Activated naive CD8-positive, alpha-beta T cell treated with anti-CD3 and anti-CD28 coated beads, Interleukin-2, amount 10 ng/mL, durations not matched to agents 7 days and 5 days (primary cell): ENCODE measurements at regions not wholly inside any gene's neighbourhood (a gene's known extent, or its start where the extent isn't known, plus 50 kb on each side); places are given as distances from the start of the nearest gene placed in this dataset.

ENCODE experiments used
- ATAC-seq: fragments of 150-1000 bp; cut with Tn5 transposase; one replicate; pipeline ENCODE4 v1.10.0; 2021; ENCODE audit warnings: low read depth, moderate library complexity
- POLR2A ChIA-PET: fragments of 350-600 bp; sonication (Branson Sonifier 250); formaldehyde crosslinking; loops from one replicate; lab custom pipeline; 2021; ENCODE audit warnings: antibody characterized with exemption; lab: Charles Lee
- DNase-seq: peaks from one replicate; pipeline ENCODE4 v3.0.0; 2021
- H3K27ac Mint-ChIP-seq: one replicate; pipeline ENCODE4 v1.8.0; 2022; ENCODE audit warnings: mild to moderate bottlenecking, mixed read lengths
- H3K27me3 Mint-ChIP-seq: one replicate; pipeline ENCODE4 v1.8.0; 2022; ENCODE audit warnings: mild to moderate bottlenecking, moderate library complexity, mixed read lengths
- H3K36me3 Mint-ChIP-seq: one replicate; pipeline ENCODE4 v1.8.0; 2021; ENCODE audit warnings: mild to moderate bottlenecking, mixed read lengths
- H3K4me1 Mint-ChIP-seq: one replicate; pipeline ENCODE4 v1.8.0; 2021; ENCODE audit warnings: mixed read lengths
- H3K4me3 Mint-ChIP-seq: one replicate; pipeline ENCODE4 v1.8.0; 2022; ENCODE audit warnings: mild to moderate bottlenecking, moderate library complexity, mixed read lengths
- H3K9me3 Mint-ChIP-seq: one replicate; pipeline ENCODE4 v1.8.0; 2021; ENCODE audit warnings: mixed read lengths

DNA sequence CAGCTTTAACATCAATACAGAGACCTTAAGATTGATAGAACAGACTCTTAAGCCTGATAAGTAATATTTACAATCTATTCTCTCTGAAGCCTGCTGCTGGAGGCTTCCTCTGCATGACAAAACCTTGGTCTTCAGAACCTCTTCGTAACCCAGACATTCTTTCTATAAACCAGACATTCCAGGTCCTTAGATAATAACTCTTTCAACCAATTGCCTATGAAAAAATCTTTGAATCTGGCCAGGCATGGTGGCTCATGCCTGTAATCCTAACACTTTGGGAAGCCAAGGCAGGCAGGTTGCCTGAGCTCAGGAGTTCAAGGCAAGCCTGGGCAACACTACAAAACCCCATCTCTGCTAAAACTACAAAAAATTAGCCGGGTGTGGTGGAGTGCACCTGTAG, 327.8 kb downstream of the ENC1 start:
- Mint-ChIP-seq H3K4me1 (no peaks in the 10 kb centered on the region), H3K4me3 (no peak overlapping the region), H3K36me3 (no peaks in the 10 kb centered on the region), H3K27me3 (peaks cover 5% of the 10 kb centered on the region), H3K9me3 (peaks cover 2% of the 10 kb centered on the region), H3K27ac (no peak overlapping the region)
- POLR2A ChIA-PET: no interaction called here
- ATAC-seq (no peak), DNase-seq (no peak)

DNA sequence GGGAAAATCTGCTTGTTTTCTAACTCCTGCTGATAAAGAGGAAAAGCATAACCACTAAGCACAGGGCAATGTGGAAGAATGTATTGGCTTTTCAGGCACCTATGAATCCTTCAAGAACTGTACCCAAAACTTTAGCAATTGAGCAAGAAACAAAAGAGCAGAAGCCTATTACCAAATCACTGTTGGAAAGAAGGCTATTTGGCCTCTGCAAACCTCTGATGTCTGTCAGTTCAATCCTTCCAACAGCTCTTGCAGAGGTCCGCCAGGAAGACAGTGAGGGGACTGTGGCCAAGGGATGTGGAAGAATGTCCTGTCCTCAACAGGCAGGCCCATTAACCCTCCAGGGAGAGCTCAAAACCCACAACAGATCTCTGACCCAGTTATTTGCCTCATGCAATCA, 328.6 kb downstream of the ENC1 start:
- DNase-seq (no peak), ATAC-seq (no peak)
- Mint-ChIP-seq H3K9me3 (peaks cover 2% of the 10 kb centered on the region), H3K4me3 (no peak overlapping the region), H3K27me3 (peaks cover 5% of the 10 kb centered on the region), H3K36me3 (no peaks in the 10 kb centered on the region), H3K27ac (no peak overlapping the region), H3K4me1 (no peaks in the 10 kb centered on the region)
- POLR2A ChIA-PET: no interaction called here

DNA sequence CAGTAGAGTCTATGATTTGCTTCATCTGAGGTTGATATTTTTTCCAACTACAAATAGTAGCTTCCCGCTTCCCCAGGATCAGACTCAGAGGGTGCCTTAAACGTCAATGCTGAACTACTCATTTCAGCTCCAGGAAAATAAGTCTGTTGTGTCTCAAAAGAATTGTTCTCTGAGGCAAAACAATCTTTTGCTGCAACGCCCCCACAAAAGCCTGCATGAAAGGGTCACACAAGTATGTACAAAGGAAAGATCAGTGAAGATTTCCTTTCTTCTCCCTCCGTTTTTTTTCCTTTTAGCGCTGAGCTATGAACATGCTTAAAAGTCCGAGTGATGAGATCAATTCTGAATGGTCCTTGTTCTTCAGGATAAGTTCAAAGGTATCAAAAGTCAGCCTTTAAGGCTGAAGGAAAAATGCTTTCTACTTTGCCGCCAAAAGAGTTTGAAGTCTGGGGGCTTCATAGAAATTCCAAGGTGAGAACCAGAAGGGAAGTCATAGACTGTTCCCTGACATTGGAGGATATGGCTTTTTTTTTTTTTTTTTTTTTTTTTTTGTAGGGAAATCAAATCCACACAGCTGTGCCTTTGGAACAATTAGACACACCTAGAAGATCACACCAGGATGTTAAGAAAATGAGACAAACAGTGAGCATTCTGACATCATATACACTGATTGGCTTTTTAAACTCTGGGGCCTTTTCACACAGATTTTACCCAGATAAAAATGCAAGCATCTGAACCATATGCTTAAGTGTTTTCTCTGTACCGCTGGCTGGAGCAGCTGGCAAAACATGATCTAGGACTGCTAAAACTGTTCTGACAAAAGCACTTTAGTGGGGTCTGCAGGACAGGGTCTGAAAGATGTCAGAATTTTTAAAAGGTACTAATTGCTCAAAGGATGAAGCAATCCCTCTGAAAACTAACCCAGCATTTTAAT, 329.3 kb downstream of the ENC1 start:
- POLR2A ChIA-PET: no interaction called here
- Mint-ChIP-seq H3K36me3 (no peaks in the 10 kb centered on the region), H3K4me3 (no peak overlapping the region), H3K27ac (no peak overlapping the region), H3K27me3 (peaks cover 5% of the 10 kb centered on the region), H3K4me1 (no peaks in the 10 kb centered on the region), H3K9me3 (peaks cover 2% of the 10 kb centered on the region)
- ATAC-seq (no peak), DNase-seq (no peak)

DNA sequence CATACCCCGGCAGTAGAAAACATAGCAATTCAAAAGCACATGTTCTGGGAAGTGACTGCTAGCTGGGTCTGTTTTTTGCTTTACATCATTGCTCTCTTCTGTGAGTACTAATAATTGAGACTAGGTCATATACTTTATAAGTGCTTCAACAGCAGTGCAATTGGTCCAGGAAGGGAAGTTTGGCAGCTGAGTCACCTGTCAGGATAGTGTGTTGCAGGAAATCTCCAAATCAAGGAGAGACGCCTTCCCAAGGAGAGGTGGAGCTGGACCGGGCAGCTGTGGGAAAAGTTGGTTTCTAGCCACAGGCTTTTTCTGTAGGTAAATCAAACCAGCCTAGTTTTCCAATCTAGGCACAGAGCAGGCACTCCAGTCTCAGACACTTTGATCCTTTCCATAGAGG, 330.1 kb downstream of the ENC1 start:
- ATAC-seq (no peak), DNase-seq (no peak)
- no peaks in the 10 kb centered on the region for H3K4me1 Mint-ChIP-seq
- peaks cover 2% of the 10 kb centered on the region for H3K9me3 Mint-ChIP-seq
- H3K27me3 Mint-ChIP-seq: peaks cover 5% of the 10 kb centered on the region
- H3K36me3 Mint-ChIP-seq: no peaks in the 10 kb centered on the region
- no peak overlapping the region for H3K4me3 Mint-ChIP-seq
- POLR2A ChIA-PET: no interaction called here
- no peak overlapping the region for H3K27ac Mint-ChIP-seq

DNA sequence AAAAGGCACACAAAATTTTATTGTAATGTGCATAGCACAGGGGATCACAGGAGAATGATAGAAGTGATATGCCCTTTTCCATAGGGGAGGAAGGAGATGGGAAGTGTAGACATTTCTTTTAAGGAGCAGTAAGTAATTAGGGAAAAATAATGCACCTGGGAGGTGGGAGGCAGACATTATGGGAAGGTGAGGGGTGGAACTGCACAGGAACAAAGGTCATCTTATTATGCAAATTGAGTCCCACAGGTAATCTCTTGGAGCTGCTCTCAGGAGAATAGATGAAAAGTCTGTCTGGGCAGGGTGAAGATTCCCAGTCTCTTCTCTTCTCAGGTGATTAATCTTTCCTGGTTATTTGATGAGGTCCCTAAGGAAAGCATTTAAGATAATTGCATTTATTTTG, 331.5 kb downstream of the ENC1 start:
- ATAC-seq: no peak
- Mint-ChIP-seq H3K4me3 (no peak overlapping the region), H3K9me3 (peaks cover 2% of the 10 kb centered on the region), H3K4me1 (no peaks in the 10 kb centered on the region), H3K27me3 (peaks cover 5% of the 10 kb centered on the region), H3K36me3 (no peaks in the 10 kb centered on the region), H3K27ac (no peak overlapping the region)
- no peak for DNase-seq
- POLR2A ChIA-PET: no interaction called here

DNA sequence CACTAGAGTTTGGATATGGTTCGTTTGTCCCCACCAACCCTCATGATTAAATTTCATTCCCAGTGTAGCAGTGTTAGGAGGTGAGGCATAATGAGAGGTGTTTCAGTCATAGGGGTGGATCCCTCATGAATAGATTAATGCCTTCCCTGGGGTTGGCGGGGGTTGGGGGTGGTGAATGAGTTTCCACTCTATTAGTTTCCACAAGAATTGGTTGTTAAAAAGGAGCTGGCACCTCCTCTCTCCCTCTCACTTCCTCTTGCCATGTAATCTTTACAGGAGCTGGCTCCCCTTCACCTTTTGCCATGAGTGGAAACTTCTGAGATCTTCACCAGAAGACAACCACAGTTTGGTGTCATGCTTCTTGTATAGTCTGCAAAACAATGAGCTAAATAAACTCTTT, 333.7 kb downstream of the ENC1 start:
- H3K4me3 Mint-ChIP-seq: no peak overlapping the region
- DNase-seq (no peak), ATAC-seq (no peak)
- H3K36me3 Mint-ChIP-seq: no peaks in the 10 kb centered on the region
- peaks cover 3% of the 10 kb centered on the region for H3K27me3 Mint-ChIP-seq
- no peak overlapping the region for H3K27ac Mint-ChIP-seq
- POLR2A ChIA-PET: no interaction called here
- no peaks in the 10 kb centered on the region for H3K4me1 Mint-ChIP-seq
- no peaks in the 10 kb centered on the region for H3K9me3 Mint-ChIP-seq

DNA sequence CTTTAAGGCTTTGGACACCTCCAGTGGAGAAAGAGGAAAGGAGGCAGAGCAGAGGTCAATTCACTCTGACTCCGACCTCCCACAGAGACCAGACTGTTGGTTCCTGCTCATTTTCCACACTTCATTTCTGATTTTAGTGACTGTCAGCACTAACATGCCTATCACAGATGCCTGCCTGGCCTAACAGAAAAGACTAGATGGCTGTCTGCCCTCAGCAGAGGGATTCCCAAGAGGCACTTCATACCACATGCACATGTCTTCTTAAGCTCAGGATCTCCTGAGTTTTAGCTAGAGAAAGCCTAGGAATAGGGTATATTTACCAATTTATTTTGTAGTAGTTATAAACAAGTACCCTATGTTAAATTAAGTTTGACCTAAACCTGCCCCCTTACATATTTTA, 336.0 kb downstream of the ENC1 start:
- ATAC-seq (no peak), DNase-seq (no peak)
- Mint-ChIP-seq H3K9me3 (no peaks in the 10 kb centered on the region), H3K27ac (no peak overlapping the region), H3K4me3 (no peak overlapping the region), H3K27me3 (peaks cover 3% of the 10 kb centered on the region), H3K36me3 (no peaks in the 10 kb centered on the region), H3K4me1 (no peaks in the 10 kb centered on the region)
- POLR2A ChIA-PET: no interaction called here

DNA sequence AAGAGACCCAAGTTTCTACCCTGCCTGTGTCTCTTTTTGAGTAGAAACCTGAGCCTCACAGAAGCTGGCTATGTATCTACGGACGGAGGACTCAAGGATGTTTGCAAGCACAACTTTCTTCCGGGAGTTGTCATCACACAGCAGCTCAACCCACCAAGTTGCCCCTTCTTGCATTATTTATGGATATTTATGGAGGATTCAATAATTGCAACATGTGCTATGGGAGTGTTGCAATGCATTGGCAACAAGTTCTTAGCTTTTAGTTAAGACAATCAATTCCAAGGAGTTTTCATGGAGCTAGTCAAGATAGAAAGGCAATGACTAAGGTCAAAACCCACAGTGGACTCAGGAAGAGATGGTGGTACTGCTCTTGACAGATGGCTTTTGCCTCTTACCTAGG, 336.9 kb downstream of the ENC1 start:
- Mint-ChIP-seq H3K4me3 (no peak overlapping the region), H3K27ac (no peak overlapping the region), H3K36me3 (no peaks in the 10 kb centered on the region), H3K9me3 (no peaks in the 10 kb centered on the region), H3K27me3 (peaks cover 3% of the 10 kb centered on the region), H3K4me1 (no peaks in the 10 kb centered on the region)
- no peak for ATAC-seq
- POLR2A ChIA-PET: no interaction called here
- no peak for DNase-seq

DNA sequence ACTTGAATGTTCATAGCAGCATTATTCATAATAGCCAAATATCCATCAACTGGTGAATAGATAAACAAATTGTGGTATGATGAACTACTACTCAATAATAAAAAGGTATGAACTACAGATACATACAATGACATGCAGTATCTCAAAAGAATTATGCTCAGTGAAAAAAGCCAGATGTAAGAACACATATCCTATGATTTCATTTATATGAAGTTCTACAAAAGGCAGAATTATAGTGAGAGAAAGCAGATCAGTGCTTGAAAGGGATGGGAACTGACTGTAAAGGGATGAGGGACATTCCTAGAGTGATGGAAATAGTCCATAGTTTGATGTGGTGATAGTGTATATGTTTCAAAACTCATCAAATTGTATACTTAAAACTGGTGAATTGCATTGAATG, 339.0 kb downstream of the ENC1 start:
- H3K4me3 Mint-ChIP-seq: no peak overlapping the region
- no peaks in the 10 kb centered on the region for H3K36me3 Mint-ChIP-seq
- ATAC-seq (no peak), DNase-seq (no peak)
- POLR2A ChIA-PET: no interaction called here
- peaks cover 3% of the 10 kb centered on the region for H3K27me3 Mint-ChIP-seq
- H3K9me3 Mint-ChIP-seq: no peaks in the 10 kb centered on the region
- H3K4me1 Mint-ChIP-seq: no peaks in the 10 kb centered on the region
- no peak overlapping the region for H3K27ac Mint-ChIP-seq

DNA sequence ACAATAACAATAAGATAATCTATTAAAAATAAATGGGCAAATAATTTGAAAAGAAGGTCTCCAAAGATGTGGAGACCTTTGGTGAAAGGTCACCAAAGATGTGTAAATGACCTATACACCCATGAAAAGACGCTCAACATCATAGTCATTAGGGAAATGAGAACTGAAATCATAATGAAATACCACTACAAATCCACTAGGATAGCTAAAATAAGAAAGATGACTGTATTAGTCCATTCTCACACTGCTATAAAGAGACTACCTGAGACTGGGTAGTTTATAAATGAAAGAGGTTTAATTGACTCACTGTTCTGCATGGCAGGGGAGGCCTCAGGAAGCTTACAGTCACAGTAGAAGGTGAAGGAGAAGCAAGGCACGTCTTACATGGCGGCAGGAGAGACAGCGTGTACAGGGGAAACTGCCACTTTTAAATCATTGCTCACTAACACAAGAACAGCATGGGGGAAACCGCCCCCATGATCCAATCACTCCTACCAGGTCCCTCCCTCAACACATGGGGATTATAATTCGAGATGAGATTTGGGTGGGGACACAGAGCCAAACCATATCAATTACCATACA, 339.6 kb downstream of the ENC1 start:
- no peaks in the 10 kb centered on the region for H3K36me3 Mint-ChIP-seq
- H3K4me1 Mint-ChIP-seq: no peaks in the 10 kb centered on the region
- no peaks in the 10 kb centered on the region for H3K9me3 Mint-ChIP-seq
- ATAC-seq (no peak), DNase-seq (no peak)
- POLR2A ChIA-PET: no interaction called here
- peaks cover 3% of the 10 kb centered on the region for H3K27me3 Mint-ChIP-seq
- H3K4me3 Mint-ChIP-seq: no peak overlapping the region
- H3K27ac Mint-ChIP-seq: no peak overlapping the region

DNA sequence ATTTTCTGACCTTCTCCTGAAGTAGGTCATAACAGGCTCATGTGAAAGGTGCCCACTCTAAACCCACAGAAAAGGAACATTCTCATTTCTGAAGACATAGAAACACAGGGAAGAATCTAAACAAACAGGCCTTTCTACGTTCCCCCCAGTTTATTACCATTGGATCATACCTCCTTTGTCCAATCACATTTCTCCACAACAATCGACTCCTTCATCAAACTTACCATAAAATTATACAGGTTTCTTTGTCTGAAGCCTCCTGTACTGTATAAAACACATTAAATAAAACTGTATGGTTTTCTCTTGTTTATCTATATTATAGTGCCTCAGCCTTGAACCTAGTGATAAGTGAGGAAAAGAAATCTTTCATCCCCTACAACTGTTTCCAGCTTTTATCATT, 340.7 kb downstream of the ENC1 start:
- Mint-ChIP-seq H3K36me3 (no peaks in the 10 kb centered on the region), H3K4me3 (no peak overlapping the region), H3K9me3 (no peaks in the 10 kb centered on the region), H3K27ac (no peak overlapping the region), H3K4me1 (no peaks in the 10 kb centered on the region), H3K27me3 (peaks cover 3% of the 10 kb centered on the region)
- DNase-seq: no peak
- POLR2A ChIA-PET: no interaction called here
- ATAC-seq: no peak

DNA sequence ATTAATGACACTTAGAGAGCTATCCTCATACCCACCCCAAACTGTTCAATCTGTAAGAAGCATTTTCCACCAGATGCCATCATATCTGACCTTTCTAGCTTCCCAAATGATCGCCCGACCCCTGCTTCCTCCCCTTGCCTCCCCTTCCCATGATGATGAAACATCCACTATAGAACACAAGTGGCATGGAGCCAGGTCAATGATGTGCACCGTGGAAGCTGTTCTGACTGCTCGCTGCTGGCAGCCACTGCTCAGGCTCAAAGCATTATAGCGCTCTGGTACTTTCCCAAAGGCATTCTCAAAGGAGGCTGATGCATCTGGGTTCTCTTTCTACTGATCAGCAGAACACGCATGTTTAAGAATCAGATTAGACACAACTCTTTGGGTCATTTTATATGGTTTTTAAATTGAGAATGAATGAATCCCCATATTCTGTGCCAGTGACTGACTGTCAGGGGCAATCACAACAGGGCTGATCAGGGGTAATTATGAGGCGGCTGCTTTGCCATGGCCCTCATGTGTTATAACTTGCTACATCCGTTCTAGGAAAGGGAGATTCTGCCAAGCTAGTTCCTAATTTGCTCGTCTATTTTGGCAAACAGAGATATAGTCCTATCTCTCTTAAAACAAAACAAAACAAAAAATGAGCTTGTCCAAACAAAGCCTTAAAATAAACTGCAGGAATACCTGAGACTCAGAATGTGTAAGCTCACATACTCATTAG, 343.7 kb downstream of the ENC1 start:
- POLR2A ChIA-PET: no interaction called here
- H3K4me3 Mint-ChIP-seq: no peak overlapping the region

DNA sequence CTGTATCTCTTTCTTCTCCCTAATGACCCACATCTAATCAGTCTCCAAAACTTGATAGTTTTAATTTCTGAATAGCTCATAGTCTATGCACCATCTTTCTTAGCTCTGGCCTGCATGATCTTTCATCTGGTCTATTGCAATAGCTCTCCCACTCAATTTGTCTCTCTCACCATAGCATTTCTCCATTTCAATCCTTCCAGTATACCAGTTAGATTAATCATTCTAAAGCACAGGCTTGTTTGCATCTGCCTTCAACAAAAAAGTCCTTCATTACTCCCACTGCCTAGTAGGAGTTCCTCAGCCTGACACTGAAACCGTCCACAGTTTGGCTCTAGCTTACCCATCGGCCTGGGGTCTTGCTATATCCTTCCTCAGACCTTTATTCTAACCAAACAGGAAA, 344.9 kb downstream of the ENC1 start:
- no peak for DNase-seq
- H3K9me3 Mint-ChIP-seq: no peaks in the 10 kb centered on the region
- H3K4me1 Mint-ChIP-seq: no peaks in the 10 kb centered on the region
- ATAC-seq: no peak
- no peak overlapping the region for H3K4me3 Mint-ChIP-seq
- POLR2A ChIA-PET: no interaction called here
- H3K36me3 Mint-ChIP-seq: no peaks in the 10 kb centered on the region
- no peak overlapping the region for H3K27ac Mint-ChIP-seq
- H3K27me3 Mint-ChIP-seq: peaks cover 2% of the 10 kb centered on the region

More for the DNA sequence above, 343.7 kb downstream of the ENC1 start:
- Mint-ChIP-seq H3K9me3 (no peaks in the 10 kb centered on the region), H3K27me3 (peaks cover 2% of the 10 kb centered on the region), H3K36me3 (no peaks in the 10 kb centered on the region), H3K27ac (no peak overlapping the region), H3K4me1 (no peaks in the 10 kb centered on the region)
- DNase-seq: no peak
- no peak for ATAC-seq

DNA sequence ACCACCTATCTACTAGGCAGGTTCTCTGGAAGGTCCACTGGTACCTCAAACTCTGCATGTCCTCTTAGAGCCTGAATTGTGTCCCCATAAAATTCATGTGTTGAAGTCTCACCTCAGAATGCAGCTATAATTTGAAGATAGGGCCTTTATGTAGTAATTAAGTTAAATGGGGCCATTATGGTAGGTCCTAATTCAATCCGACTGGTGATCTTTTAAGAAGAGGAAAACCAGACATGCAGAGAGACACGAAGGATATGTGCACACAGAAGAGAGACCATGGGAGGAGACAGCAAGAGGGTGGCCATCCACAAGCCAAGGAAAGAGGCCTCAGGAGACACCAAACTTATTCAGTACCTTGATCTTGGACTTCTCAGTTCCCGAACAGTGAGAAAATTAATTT, 345.4 kb downstream of the ENC1 start:
- DNase-seq (no peak), ATAC-seq (no peak)
- Mint-ChIP-seq H3K9me3 (no peaks in the 10 kb centered on the region), H3K4me3 (no peak overlapping the region), H3K36me3 (no peaks in the 10 kb centered on the region), H3K4me1 (no peaks in the 10 kb centered on the region), H3K27me3 (peaks cover 5% of the 10 kb centered on the region), H3K27ac (no peak overlapping the region)
- POLR2A ChIA-PET: no interaction called here
